SJSA1 (cell line): ENCODE measurements at regions not wholly inside any gene's neighbourhood (a gene's known extent, or its start where the extent isn't known, plus 50 kb on each side); places are given as distances from the start of the nearest gene placed in this dataset.
A peak's percentile ranks its signal among the peaks of the same experiment; 100 is the strongest.

Experiments used
- DNase-seq, 2 experiments: peaks; one replicate each; pipeline ENCODE4 v3.0.0-alpha.2; 2015 to 2020; ENCODE audit warnings: low spot score in 2 of 2, low read depth in 1 of 2
- H3K27ac ChIP-seq: fragments of 250-450 bp; sonication (Bioruptor Pico); 2 replicates; pipeline ENCODE4 v1.5.1; 2020; ENCODE audit warnings: mild to moderate bottlenecking, moderate library complexity
- H3K27me3 ChIP-seq: fragments of 250-450 bp; sonication (Bioruptor Pico); replicated peaks from 2 replicates; pipeline ENCODE4 v1.5.1; 2020; ENCODE audit warnings: mild to moderate bottlenecking, moderate library complexity
- H3K36me3 ChIP-seq: fragments of 250-450 bp; sonication (Bioruptor Pico); 2 replicates; pipeline ENCODE4 v1.5.1; 2020; ENCODE audit warnings: mild to moderate bottlenecking
- H3K4me1 ChIP-seq: fragments of 250-450 bp; sonication (Bioruptor Pico); replicated peaks from 2 replicates; pipeline ENCODE4 v1.6.1; 2021; ENCODE audit warnings: mild to moderate bottlenecking
- H3K4me3 ChIP-seq: fragments of 250-450 bp; sonication (Bioruptor Pico); 2 replicates; pipeline ENCODE4 v1.5.1; 2020; ENCODE audit warnings: mild to moderate bottlenecking
- H3K9me3 ChIP-seq: fragments of 250-450 bp; sonication (Bioruptor Pico); replicated peaks from 2 replicates; pipeline ENCODE4 v1.5.1; 2020; ENCODE audit warnings: mild to moderate bottlenecking

DNA sequence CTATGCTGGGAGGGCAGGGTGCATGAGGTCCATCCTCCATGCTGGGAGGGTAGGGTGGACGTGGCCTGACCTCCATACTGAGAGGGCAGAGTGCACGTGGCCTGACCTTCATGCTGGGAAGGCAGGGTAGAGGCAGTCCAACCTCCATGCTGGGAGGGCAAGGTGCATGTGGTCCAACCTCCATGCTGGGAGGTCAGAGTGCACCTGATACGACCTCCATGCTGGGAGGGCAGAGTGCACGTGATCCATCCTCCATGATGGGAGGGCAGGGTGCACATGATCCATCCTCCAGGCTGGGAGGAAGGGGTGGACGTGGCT is 622.2 kb downstream of the BRD1 start:
- Histone ChIP-seq H3K9me3 (peaks cover 11% of the 10 kb centered on the region), H3K36me3 (no peaks in the 10 kb centered on the region)

DNA sequence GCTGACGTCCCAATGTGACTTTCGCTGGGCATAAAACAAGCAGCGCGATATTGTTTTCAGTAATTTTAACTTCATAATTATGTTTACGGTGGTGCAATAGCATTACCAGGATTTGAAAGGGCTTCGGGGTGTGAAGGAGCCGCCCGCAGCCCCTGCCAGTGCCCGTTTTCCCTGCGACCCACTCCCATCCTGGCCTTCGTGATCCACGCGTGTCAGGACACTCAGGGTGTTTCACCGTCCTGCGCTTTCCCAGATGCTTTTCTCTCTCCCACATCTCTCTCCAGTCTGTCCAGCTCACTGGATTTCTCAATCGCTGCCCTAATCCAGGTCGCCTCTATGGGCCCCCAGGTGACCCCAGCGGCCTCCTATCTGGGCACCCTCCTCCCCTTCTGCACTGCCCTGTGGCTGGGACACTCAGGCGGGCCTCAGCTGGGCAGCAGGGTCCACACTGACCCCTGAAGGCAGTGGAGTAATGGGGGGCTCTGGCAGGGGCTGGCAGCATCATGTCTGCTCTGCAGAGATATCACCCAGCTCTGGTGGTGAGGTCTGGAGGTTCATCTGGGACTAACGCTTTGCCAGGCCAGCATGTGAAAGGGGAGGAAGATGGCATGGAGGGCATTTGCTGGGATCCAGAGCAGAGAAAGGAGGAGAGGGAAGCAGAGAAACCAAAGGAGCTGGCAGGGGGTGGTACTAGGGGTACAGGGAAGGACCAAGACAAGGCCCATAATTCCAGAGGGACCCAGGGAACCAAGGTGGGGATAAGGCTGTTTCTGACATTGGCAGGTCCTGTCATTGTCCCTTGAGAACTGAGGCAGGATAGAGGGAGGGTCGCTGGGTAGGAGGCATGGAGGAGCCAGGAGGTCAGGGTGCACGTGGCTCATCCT is 622.8 kb downstream of the BRD1 start:
- Histone ChIP-seq H3K27ac (no peak overlapping the region), H3K36me3 (no peaks in the 10 kb centered on the region), H3K27me3 (no peaks in the 10 kb centered on the region), H3K9me3 (peaks cover 11% of the 10 kb centered on the region), H3K4me1 (no peaks in the 10 kb centered on the region), H3K4me3 (no peak overlapping the region)
- DNase-seq: peak in 1 of 2 experiments; percentile 38

More for the DNA sequence above, 622.2 kb downstream of the BRD1 start:
- Histone ChIP-seq H3K4me1 (no peaks in the 10 kb centered on the region), H3K27ac (no peak overlapping the region), H3K4me3 (no peak overlapping the region), H3K27me3 (no peaks in the 10 kb centered on the region)
- peak in 1 of 2 experiments; percentile 33 for DNase-seq

DNA sequence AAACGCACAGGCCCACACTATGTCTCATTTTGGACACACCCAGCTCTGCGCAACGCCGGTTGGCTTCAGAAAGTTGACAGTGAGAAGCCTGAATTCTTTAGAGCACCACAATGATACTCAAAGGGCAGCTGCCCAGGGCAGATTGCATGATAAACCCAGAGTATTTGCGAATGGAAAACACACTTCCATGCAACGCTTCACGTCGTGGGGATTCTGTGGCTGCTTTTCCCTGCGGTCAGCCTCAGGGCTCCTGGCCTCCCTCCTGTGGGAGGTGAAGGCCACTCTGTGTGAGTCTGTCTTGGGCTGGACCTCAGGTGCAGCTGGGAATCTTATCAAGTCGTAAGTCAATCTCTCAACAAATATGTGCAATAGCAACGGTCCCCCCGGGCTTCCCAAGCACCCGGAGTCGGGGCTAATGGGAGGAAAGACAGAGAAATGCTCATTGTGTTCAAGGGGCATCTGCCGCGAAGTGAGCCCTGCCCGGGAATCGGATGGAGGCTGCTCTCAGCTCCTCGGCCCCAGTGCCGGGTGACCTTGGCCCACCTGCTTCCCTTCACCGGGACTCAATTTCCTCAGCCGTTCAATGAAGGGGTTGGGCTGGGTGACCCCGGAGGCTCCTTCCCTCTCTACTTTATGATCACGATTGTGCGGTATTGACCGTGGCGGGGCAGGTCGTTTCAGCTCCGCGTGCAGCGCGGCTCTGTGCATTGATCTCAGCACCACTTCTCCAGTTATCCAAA is 623.6 kb downstream of the BRD1 start:
- H3K36me3 ChIP-seq: no peaks in the 10 kb centered on the region

DNA sequence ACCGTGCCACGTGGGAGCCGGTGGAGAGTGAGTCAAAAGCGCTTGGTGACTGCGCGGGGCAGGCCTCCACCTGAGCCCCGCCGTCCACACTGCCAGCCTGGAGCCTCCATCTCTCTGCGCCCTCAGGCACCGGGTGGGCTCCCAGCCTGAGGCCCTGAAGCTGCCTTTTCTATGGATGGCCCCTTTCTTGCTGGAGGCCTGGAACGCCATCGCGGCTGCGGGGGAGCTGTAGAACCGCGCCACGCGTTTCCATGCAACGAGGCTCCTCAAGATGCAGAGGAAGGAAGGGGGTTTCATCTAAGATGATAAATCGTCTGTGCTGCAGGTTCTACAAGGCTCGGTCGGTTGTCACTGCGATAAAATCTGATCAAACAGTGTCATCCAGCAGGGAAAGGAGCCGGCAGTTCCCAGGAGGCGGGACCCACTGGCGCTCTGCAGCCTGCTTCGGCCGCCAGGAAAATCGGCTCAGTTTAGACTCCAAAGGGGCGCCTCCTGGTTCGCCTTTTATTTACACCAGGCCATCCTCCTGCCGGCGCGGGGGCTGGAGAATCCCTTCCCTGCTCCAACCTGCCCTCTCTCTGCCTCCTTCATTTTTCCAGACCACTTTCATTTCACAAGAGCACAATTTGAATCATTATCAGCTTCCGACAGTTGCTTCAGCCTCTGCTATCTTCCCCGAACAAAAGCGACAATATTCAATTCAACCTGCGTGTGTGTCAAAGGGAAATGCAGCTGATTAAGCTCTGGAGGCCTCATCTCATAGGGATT is 624.4 kb downstream of the BRD1 start:
- Histone ChIP-seq H3K9me3 (peaks cover 4% of the 10 kb centered on the region), H3K4me3 (no peak overlapping the region), H3K27me3 (no peaks in the 10 kb centered on the region), H3K36me3 (no peaks in the 10 kb centered on the region), H3K4me1 (no peaks in the 10 kb centered on the region), H3K27ac (no peak overlapping the region)
- DNase-seq: peak in 1 of 2 experiments; percentile 25

More for the DNA sequence above, 623.6 kb downstream of the BRD1 start:
- Histone ChIP-seq H3K9me3 (peaks cover 6% of the 10 kb centered on the region), H3K4me1 (no peaks in the 10 kb centered on the region), H3K27me3 (no peaks in the 10 kb centered on the region), H3K4me3 (no peak overlapping the region), H3K27ac (no peak overlapping the region)
- peak in 1 of 2 experiments; percentile 23 for DNase-seq

DNA sequence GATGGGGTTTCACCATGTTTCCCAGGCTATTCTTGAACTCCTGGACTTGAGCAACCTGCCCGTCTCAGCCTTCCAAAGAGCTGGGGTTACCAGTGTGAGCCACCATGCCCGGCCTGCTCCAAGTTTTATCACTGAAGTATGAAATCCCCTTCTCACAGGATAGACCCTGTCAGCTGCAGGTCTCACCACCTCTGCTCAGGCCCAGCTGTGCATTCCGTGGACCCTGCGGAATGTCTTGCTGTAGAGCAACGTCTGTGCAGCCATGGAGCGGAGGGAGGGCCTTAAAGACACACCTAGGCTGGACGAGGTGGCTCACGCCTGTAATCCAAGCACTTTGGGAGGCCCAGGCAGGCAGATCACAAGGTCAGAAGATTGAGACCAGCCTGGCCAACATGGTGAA is 625.4 kb downstream of the BRD1 start:
- Histone ChIP-seq H3K27me3 (no peaks in the 10 kb centered on the region), H3K9me3 (peaks cover 4% of the 10 kb centered on the region), H3K27ac (no peak overlapping the region), H3K4me1 (no peaks in the 10 kb centered on the region), H3K36me3 (no peaks in the 10 kb centered on the region), H3K4me3 (no peak overlapping the region)
- peak in 1 of 2 experiments; percentile 36 for DNase-seq

DNA sequence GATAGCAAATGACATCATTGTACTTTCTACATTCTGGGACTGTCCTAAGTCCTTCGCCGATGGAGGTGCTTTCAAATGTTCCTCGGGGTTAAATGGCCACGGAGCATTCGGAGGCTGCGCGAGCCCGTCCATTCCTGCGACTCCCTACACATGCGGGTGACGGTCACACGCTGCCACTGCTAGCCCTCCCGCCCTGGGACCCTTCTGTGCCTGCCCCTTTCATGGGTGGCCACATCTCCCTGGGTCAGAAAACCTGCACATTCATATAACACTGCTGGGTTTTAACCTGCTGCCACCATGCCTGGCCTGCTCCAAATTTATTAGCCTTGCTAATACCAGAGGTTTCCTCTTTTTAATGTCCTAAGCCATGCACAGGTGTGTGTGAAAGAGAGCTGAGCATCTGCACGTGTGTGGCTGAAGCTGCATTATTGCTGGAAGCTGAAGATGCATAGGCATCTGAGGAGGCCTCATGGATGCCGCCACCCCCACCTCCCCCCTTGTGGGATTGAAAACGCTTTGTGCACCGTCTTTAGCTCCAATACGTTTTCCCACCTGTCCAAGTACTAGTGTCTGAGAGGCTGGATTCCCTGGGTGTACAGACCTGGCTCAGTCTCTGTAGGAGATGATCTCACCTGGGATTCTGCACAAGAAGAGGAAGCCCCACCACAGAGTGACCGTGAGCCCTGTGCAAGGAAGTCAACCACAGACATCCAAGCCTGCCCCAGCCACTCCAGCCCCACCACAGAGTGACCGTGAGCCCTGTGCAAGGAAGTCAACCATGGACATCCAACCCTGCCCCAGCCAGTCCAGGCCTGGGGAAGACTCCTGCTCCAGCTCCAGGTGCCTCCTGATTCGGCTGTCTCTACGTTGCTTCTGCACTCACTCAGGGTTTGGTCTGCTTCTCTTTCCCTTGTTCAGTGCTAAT is 626.4 kb downstream of the BRD1 start:
- no peaks in the 10 kb centered on the region for H3K27me3 ChIP-seq

DNA sequence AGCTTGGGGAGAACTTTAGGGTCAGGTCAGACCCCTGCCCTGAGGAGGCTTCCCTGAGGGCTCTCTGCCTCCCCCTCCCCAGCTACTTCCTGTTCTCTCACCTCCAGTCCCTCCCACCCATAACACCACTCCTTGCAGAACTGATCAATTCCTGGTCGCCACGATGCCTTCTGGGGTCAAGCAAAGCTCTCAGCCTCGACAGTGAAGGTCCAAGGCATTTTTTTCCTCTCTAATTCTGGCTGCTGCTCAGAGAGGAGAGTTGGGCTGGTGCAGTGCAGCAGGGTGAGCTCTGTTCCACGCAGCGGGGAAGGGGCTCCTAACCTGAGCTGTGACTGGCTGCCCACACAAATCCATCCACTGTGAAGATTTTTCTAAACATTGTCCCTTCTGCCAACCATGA is 628.4 kb downstream of the BRD1 start:
- Histone ChIP-seq H3K27me3 (no peaks in the 10 kb centered on the region), H3K4me1 (no peaks in the 10 kb centered on the region), H3K27ac (no peak overlapping the region), H3K4me3 (no peak overlapping the region), H3K36me3 (no peaks in the 10 kb centered on the region), H3K9me3 (peaks cover 6% of the 10 kb centered on the region)
- DNase-seq: peak in 1 of 2 experiments; percentile 16

More for the DNA sequence above, 626.4 kb downstream of the BRD1 start:
- DNase-seq: peak in 1 of 2 experiments; percentile 29
- no peaks in the 10 kb centered on the region for H3K4me1 ChIP-seq
- no peak overlapping the region for H3K27ac ChIP-seq
- H3K36me3 ChIP-seq: no peaks in the 10 kb centered on the region
- H3K9me3 ChIP-seq: peaks cover 4% of the 10 kb centered on the region
- no peak overlapping the region for H3K4me3 ChIP-seq

DNA sequence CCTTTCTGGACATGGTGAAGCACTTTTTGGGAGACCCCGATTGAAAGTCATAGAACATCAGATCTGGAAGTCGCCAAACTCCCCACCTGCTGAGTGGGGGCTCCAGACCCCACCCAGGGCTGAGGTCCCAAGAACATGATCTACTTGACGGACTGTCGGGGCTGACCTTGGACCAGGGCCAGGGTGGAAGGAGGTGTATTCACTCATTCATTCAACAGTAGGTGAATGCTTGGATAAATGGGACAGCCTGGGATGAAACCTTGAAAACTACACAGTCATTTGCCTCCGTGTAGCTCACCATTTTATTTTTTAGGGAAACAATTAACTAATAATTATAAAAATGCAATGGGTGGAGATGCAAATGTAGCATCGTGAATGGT is 629.0 kb downstream of the BRD1 start:
- Histone ChIP-seq H3K4me1 (no peaks in the 10 kb centered on the region), H3K4me3 (no peak overlapping the region), H3K36me3 (no peaks in the 10 kb centered on the region), H3K9me3 (peaks cover 6% of the 10 kb centered on the region), H3K27me3 (no peaks in the 10 kb centered on the region), H3K27ac (no peak overlapping the region)
- DNase-seq: peak in 1 of 2 experiments; percentile 27

DNA sequence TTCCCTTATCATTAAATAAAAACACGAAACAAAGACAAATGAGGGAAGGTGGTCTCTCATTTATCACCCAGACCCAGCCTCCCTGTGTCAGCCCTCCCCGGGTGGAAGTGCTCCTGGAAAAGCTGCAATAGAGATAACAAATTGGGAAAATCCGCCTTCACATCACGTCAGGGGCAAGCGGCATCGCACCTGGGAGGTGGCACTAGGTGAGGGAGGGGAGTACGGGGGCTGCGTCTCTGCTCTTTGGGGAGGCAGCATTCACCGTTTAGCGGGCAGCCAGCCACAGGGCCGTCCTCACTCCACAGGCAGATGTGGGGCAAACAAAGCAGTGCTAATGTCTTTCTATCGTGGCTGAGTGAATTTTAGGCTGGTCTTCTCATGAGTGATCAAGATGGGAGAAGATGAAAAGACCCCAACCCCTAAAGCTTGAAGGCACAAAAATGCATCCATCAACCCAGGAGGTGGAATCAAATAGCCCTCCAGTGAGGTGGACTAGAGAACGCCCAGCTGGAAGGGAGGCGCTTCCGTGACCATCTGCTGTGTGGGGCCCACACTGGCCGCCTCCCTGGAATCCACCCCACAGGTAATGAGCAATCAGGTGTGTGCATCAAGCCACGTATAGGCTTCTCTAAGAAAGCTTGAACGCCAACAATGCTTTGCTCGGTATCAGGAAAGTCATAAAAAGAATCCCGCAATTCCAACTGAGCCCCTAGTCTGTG is 629.5 kb downstream of the BRD1 start:
- no peaks in the 10 kb centered on the region for H3K36me3 ChIP-seq
- H3K4me1 ChIP-seq: no peaks in the 10 kb centered on the region
- H3K9me3 ChIP-seq: peaks cover 9% of the 10 kb centered on the region
- no peak overlapping the region for H3K27ac ChIP-seq
- no peaks in the 10 kb centered on the region for H3K27me3 ChIP-seq
- H3K4me3 ChIP-seq: no peak overlapping the region
- peak in 1 of 2 experiments; percentile 34 for DNase-seq

DNA sequence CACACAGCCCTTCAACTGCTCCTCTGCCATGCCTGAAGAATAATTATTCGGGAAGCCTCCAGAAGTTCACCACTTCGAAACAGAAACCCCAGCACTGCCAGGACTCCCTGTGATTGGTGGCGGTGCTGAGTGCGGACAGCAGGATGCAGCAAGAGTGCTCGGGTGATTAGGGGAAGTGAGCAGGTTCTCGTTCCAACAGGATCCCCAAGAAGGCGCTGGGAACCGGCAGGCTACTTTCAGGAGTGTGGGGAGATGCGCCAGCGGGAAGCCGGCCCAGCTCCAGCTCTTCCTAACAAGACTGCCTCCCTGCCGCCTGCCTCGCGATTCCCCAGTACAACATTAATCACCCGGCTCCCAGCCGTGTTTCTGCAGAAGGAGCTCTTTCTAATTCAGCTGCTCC is 630.2 kb downstream of the BRD1 start:
- H3K4me1 ChIP-seq: no peaks in the 10 kb centered on the region
- peaks cover 10% of the 10 kb centered on the region for H3K9me3 ChIP-seq
- no peaks in the 10 kb centered on the region for H3K27me3 ChIP-seq
- no peak overlapping the region for H3K27ac ChIP-seq
- H3K36me3 ChIP-seq: no peaks in the 10 kb centered on the region
- no peak for DNase-seq
- H3K4me3 ChIP-seq: no peak overlapping the region

DNA sequence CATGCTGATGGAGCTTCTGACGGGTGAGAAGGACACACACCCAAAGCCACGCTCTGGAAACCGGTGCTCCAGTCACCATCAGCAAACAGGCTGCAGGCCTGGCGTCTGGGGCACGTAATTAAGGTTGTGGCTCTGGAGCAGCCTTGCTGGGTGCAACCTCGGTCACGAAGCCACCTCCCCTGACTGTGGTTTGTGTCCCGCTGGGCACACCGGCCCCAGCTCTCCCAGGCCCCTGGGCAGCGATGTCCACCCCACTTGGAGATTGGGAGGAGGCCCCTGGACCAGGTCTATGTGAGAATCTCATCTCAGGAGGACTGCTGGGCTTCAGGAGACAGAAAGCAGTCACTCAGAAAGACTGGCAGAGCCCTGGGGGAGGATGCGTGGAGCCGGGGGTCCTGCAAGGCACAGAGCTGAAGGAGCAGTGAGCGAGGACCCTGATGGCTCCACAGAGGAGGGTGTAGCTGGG is 631.6 kb downstream of the BRD1 start:
- Histone ChIP-seq H3K4me3 (no peak overlapping the region), H3K36me3 (no peaks in the 10 kb centered on the region), H3K27ac (no peak overlapping the region), H3K4me1 (no peaks in the 10 kb centered on the region), H3K9me3 (peaks cover 18% of the 10 kb centered on the region), H3K27me3 (no peaks in the 10 kb centered on the region)
- DNase-seq: no peak

DNA sequence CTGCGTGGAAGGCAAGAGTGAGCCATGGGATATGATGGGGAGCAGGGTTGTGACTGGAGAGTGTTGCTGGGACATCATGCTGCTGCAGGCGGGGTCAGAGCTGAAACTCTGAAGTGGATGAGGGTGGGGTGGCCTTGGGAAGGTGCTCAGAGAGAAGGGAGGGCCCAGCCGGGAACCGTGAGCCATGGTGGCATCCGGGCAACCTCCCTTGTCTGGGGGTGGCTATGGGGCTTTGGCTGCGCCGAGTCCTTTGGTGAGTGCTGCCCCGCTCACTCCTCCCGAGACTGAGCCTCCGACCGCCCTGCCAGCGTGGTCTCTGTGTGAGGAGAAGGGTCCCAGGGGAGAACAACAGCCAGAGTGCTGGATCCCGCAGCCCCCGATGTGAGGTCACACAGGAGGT is 632.0 kb downstream of the BRD1 start:
- Histone ChIP-seq H3K9me3 (peaks cover 18% of the 10 kb centered on the region), H3K27ac (no peak overlapping the region), H3K27me3 (no peaks in the 10 kb centered on the region), H3K4me3 (no peak overlapping the region), H3K4me1 (no peaks in the 10 kb centered on the region), H3K36me3 (no peaks in the 10 kb centered on the region)
- DNase-seq: no peak
